ENCODE measurements at regions not wholly inside any gene's neighbourhood (a gene's known extent, or its start where the extent isn't known, plus 50 kb on each side); places are given as distances from the start of the nearest gene placed in this dataset.
A peak's percentile ranks its signal among the peaks of the same experiment; 100 is the strongest.

DNA sequence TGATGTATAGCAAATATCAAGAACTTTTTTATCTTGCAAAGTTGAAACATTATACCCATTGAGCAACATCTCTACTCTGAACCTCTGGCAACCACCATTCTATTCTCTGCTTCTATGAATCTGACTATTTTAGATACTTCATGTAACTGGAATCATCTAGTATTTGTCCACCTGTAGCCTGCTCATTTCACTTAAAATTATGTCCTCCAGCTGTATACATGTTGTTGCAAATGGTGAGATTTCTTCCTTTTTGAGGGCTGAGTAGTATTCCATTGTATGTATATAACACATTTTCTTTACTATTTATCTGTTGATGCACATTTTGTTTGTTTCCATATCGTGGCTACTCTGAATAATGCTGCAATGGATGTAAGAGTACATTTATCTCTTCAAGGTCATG, 476.3 kb upstream of the LRRC4C start:
- Histone ChIP-seq H2BK120ac (ENCODE audit: low read depth, low read length) (no peak overlapping the region), H3K4me3 (ENCODE audit: low read length) (no peak overlapping the region), H3K36me3 (ENCODE audit: control insufficient read depth, insufficient read depth, low read length) (no peaks in the 10 kb centered on the region), H2AK5ac (ENCODE audit: low read length) (no peak overlapping the region), H3K4me2 (ENCODE audit: low read length) (no peak overlapping the region), H3K4ac (ENCODE audit: low read depth, low read length) (no peak overlapping the region), H3K4me1 (ENCODE audit: control insufficient read depth, low read depth, low read length) (no peaks in the 10 kb centered on the region), H4K8ac (ENCODE audit: low read depth, low read length) (no peak overlapping the region), H3K23ac (ENCODE audit: low read length) (no peak overlapping the region), H3K9ac (ENCODE audit: low read length) (no peak overlapping the region), H3K27ac (ENCODE audit: low read depth, low read length) (no peak overlapping the region), H2BK5ac (ENCODE audit: low read length) (no peak overlapping the region), H2BK15ac (replicated peaks; ENCODE audit: low read depth) (no peak overlapping the region), H4K5ac (ENCODE audit: low read length) (no peak overlapping the region), H3K79me2 (ENCODE audit: control insufficient read depth, insufficient read depth, low read length) (no peaks in the 10 kb centered on the region), H3K18ac (ENCODE audit: low read length) (no peak overlapping the region), H3K79me1 (ENCODE audit: low read length) (no peaks in the 10 kb centered on the region), H3K56ac (ENCODE audit: low read length) (no peak overlapping the region), H3K27me3 (ENCODE audit: insufficient read depth, low read length, poor library complexity) (no peaks in the 10 kb centered on the region)
- no peak for DNase-seq
- WGBS (ENCODE audit: extremely low coverage, insufficient coverage, low lambda C conversion rate) = no CpG with 5 or more reads among the region's 1 CpG

DNA sequence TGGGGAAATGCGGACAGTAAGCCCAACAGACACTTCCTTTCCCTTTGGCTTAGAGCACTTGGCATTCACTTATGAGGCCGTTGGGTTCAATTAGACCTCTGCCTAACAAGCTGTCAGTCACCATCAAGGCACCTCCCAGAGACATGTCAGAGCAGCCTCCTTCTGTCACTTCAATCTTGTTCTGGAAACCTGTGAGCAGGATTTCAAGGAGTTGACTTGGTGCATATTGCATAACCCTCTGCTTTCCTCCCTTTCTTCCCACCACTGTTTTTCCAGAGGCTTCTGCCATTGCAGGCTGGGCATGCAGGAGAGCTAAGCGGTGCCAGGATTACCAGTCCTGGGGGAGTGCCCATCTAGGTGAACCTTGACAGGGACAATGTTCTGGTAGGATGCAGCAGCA, 484.2 kb upstream of the LRRC4C start:
- no peak overlapping the region for H3K27ac ChIP-seq (ENCODE audit: low read depth, low read length)

DNA sequence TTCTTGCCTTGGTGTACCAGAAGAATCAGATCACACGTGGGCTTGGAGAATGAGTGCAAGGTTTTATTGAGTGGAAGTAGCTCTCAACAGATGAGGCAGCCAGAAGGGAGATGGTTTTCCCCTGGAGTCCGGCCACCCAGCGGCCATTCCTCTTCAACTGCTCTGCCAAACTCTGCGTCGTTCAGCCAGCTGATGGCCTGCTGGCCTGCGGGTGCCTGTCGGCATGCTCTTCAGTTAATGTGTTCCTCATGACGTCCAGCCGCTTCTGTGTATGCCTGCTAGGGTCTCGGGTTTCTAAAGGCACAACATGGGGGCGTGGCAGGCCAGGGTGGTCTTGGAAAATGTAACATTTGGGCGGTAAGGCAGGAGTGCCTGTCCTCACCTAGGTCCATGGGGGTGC, 487.9 kb upstream of the LRRC4C start:
- no peak overlapping the region for H2BK5ac ChIP-seq (ENCODE audit: low read length)
- no peak for DNase-seq
- WGBS (ENCODE audit: extremely low coverage, insufficient coverage, low lambda C conversion rate) = no CpG with 5 or more reads among the region's 12 CpGs

More for the DNA sequence above, 484.2 kb upstream of the LRRC4C start:
- no peak for DNase-seq
- Histone ChIP-seq H2BK15ac (replicated peaks; ENCODE audit: low read depth) (no peak overlapping the region), H2AK5ac (ENCODE audit: low read length) (no peak overlapping the region), H3K9ac (ENCODE audit: low read length) (no peak overlapping the region), H3K4me1 (ENCODE audit: control insufficient read depth, low read depth, low read length) (no peaks in the 10 kb centered on the region), H2BK120ac (ENCODE audit: low read depth, low read length) (no peak overlapping the region), H3K36me3 (ENCODE audit: control insufficient read depth, insufficient read depth, low read length) (no peaks in the 10 kb centered on the region), H3K4ac (ENCODE audit: low read depth, low read length) (no peak overlapping the region), H3K79me1 (ENCODE audit: low read length) (no peaks in the 10 kb centered on the region), H3K23ac (ENCODE audit: low read length) (no peak overlapping the region), H2BK5ac (ENCODE audit: low read length) (no peak overlapping the region), H3K18ac (ENCODE audit: low read length) (no peak overlapping the region), H3K4me3 (ENCODE audit: low read length) (no peak overlapping the region), H3K79me2 (ENCODE audit: control insufficient read depth, insufficient read depth, low read length) (no peaks in the 10 kb centered on the region), H4K8ac (ENCODE audit: low read depth, low read length) (no peak overlapping the region), H3K27me3 (ENCODE audit: insufficient read depth, low read length, poor library complexity) (no peaks in the 10 kb centered on the region), H3K56ac (ENCODE audit: low read length) (no peak overlapping the region), H3K4me2 (ENCODE audit: low read length) (no peak overlapping the region), H4K5ac (ENCODE audit: low read length) (no peak overlapping the region)
- no CpG with 5 or more reads among the region's 3 CpGs for WGBS (ENCODE audit: extremely low coverage, insufficient coverage, low lambda C conversion rate)

DNA sequence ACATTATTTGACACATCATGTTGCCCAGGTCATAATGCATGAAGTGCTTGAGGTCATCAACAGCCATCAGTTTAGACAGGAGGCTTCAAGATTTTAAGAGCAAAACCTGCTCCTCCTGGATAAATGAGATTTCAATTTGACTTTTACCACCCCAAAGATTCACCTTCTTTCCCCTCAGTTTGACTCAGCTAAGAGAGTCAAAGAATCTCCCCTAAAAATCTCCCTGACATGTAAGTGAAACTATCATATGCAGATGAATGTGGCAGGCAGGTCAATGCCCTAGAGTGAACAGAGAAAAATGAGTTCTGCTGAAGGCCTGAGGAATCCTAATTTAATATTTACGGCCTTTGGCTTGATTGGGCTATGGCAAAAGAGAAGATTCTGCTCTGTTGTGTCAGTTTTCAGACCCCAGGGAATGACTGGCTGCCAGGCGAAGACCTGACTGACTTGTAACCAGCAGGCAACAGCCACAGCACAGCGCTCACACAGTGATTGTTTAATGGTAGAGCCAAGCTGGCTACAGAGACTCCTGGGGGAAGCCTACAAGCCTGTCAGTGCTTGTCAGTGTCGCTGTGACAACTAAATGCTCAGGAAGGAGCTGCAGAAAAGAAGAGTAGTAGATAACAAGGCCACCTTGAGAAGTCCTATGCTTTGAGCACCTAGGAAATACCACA, 491.2 kb upstream of the LRRC4C start:
- no CpG with 5 or more reads among the region's 4 CpGs for WGBS (ENCODE audit: extremely low coverage, insufficient coverage, low lambda C conversion rate)
- Histone ChIP-seq H3K27me3 (ENCODE audit: insufficient read depth, low read length, poor library complexity) (no peaks in the 10 kb centered on the region), H2AK5ac (ENCODE audit: low read length) (no peak overlapping the region), H3K79me1 (ENCODE audit: low read length) (no peaks in the 10 kb centered on the region), H2BK15ac (replicated peaks; ENCODE audit: low read depth) (no peak overlapping the region), H3K23ac (ENCODE audit: low read length) (no peak overlapping the region), H3K4me2 (ENCODE audit: low read length) (no peak overlapping the region), H3K56ac (ENCODE audit: low read length) (no peak overlapping the region), H3K79me2 (ENCODE audit: control insufficient read depth, insufficient read depth, low read length) (no peaks in the 10 kb centered on the region), H3K4ac (ENCODE audit: low read depth, low read length) (no peak overlapping the region), H4K5ac (ENCODE audit: low read length) (no peak overlapping the region), H4K8ac (ENCODE audit: low read depth, low read length) (no peak overlapping the region), H3K18ac (ENCODE audit: low read length) (no peak overlapping the region), H3K4me1 (ENCODE audit: control insufficient read depth, low read depth, low read length) (no peaks in the 10 kb centered on the region), H3K27ac (ENCODE audit: low read depth, low read length) (no peak overlapping the region), H2BK120ac (ENCODE audit: low read depth, low read length) (no peak overlapping the region), H3K36me3 (ENCODE audit: control insufficient read depth, insufficient read depth, low read length) (no peaks in the 10 kb centered on the region), H3K9ac (ENCODE audit: low read length) (no peak overlapping the region), H2BK5ac (ENCODE audit: low read length) (no peak overlapping the region), H3K4me3 (ENCODE audit: low read length) (no peak overlapping the region)
- peak; percentile 21 for DNase-seq

More for the DNA sequence above, 487.9 kb upstream of the LRRC4C start:
- H3K18ac ChIP-seq (ENCODE audit: low read length) = no peak overlapping the region
- no peak overlapping the region for H4K8ac ChIP-seq (ENCODE audit: low read depth, low read length)
- no peak overlapping the region for H3K23ac ChIP-seq (ENCODE audit: low read length)
- no peaks in the 10 kb centered on the region for H3K79me2 ChIP-seq (ENCODE audit: control insufficient read depth, insufficient read depth, low read length)
- H3K36me3 ChIP-seq (ENCODE audit: control insufficient read depth, insufficient read depth, low read length) = no peaks in the 10 kb centered on the region
- H3K27me3 ChIP-seq (ENCODE audit: insufficient read depth, low read length, poor library complexity) = no peaks in the 10 kb centered on the region
- H3K4ac ChIP-seq (ENCODE audit: low read depth, low read length) = no peak overlapping the region
- H2BK15ac ChIP-seq (replicated peaks; ENCODE audit: low read depth) = no peak overlapping the region
- no peak overlapping the region for H3K27ac ChIP-seq (ENCODE audit: low read depth, low read length)
- H3K79me1 ChIP-seq (ENCODE audit: low read length) = no peaks in the 10 kb centered on the region
- no peak overlapping the region for H2AK5ac ChIP-seq (ENCODE audit: low read length)
- no peak overlapping the region for H3K9ac ChIP-seq (ENCODE audit: low read length)
- H2BK120ac ChIP-seq (ENCODE audit: low read depth, low read length) = no peak overlapping the region
- no peak overlapping the region for H3K4me2 ChIP-seq (ENCODE audit: low read length)
- no peak overlapping the region for H3K4me3 ChIP-seq (ENCODE audit: low read length)
- no peaks in the 10 kb centered on the region for H3K4me1 ChIP-seq (ENCODE audit: control insufficient read depth, low read depth, low read length)
- no peak overlapping the region for H3K56ac ChIP-seq (ENCODE audit: low read length)
- no peak overlapping the region for H4K5ac ChIP-seq (ENCODE audit: low read length)

DNA sequence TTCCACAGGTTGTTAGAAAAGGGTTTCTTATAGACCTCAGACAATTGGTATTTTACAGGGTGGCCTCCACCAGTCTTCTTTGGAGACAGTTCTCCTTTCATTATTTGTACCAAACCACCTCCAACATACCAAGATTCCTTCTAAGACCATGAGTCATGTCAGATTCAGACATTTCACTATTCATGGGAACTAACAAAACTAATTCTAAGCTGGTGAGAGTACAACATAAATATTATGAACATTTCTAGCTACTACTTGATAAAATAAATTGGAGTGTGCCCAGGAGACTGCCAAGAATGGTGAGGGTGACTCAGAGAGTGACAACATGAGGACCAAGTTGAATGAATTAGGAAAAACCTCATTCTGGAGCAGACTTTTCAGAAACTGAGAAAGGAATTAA, 494.6 kb upstream of the LRRC4C start:
- Histone ChIP-seq H2AK5ac (ENCODE audit: low read length) (no peak overlapping the region), H4K8ac (ENCODE audit: low read depth, low read length) (no peak overlapping the region), H3K27ac (ENCODE audit: low read depth, low read length) (no peak overlapping the region)

DNA sequence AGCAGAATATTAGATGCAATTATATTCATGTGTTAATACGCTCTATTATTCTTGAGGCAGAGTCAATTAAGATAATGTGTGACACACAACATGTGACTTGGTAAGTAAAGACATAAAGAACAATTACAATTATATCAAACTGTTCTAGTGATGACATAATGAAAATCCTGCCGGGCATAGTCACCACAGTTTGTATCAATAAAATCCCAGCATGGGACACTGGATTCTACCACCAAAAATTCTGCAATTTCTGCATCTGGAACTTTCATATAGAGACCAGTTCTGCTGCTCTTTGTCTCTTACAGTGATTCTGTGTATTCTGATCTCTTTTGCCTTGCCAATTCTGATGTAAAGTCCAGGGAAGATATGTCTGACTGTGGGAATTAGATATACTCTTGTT, 495.6 kb upstream of the LRRC4C start:
- DNase-seq = no peak
- Histone ChIP-seq H3K4me2 (ENCODE audit: low read length) (no peak overlapping the region), H4K5ac (ENCODE audit: low read length) (no peak overlapping the region), H3K9ac (ENCODE audit: low read length) (no peak overlapping the region), H3K27ac (ENCODE audit: low read depth, low read length) (no peak overlapping the region), H2BK5ac (ENCODE audit: low read length) (no peak overlapping the region), H2BK120ac (ENCODE audit: low read depth, low read length) (no peak overlapping the region), H3K18ac (ENCODE audit: low read length) (no peak overlapping the region), H3K79me1 (ENCODE audit: low read length) (no peaks in the 10 kb centered on the region), H3K4me3 (ENCODE audit: low read length) (no peak overlapping the region), H3K36me3 (ENCODE audit: control insufficient read depth, insufficient read depth, low read length) (no peaks in the 10 kb centered on the region), H2BK15ac (replicated peaks; ENCODE audit: low read depth) (no peak overlapping the region), H3K4me1 (ENCODE audit: control insufficient read depth, low read depth, low read length) (no peaks in the 10 kb centered on the region), H3K79me2 (ENCODE audit: control insufficient read depth, insufficient read depth, low read length) (no peaks in the 10 kb centered on the region), H4K8ac (ENCODE audit: low read depth, low read length) (no peak overlapping the region), H3K23ac (ENCODE audit: low read length) (no peak overlapping the region), H2AK5ac (ENCODE audit: low read length) (no peak overlapping the region), H3K56ac (ENCODE audit: low read length) (no peak overlapping the region), H3K4ac (ENCODE audit: low read depth, low read length) (no peak overlapping the region), H3K27me3 (ENCODE audit: insufficient read depth, low read length, poor library complexity) (no peaks in the 10 kb centered on the region)
- no CpG with 5 or more reads among the region's 2 CpGs for WGBS (ENCODE audit: extremely low coverage, insufficient coverage, low lambda C conversion rate)

More for the DNA sequence above, 494.6 kb upstream of the LRRC4C start:
- no peak overlapping the region for H3K4ac ChIP-seq (ENCODE audit: low read depth, low read length)
- no peaks in the 10 kb centered on the region for H3K79me2 ChIP-seq (ENCODE audit: control insufficient read depth, insufficient read depth, low read length)
- no peak overlapping the region for H2BK15ac ChIP-seq (replicated peaks; ENCODE audit: low read depth)
- H3K36me3 ChIP-seq (ENCODE audit: control insufficient read depth, insufficient read depth, low read length) = no peaks in the 10 kb centered on the region
- no peak overlapping the region for H3K4me3 ChIP-seq (ENCODE audit: low read length)
- H2BK120ac ChIP-seq (ENCODE audit: low read depth, low read length) = no peak overlapping the region
- H3K4me1 ChIP-seq (ENCODE audit: control insufficient read depth, low read depth, low read length) = no peaks in the 10 kb centered on the region
- no peaks in the 10 kb centered on the region for H3K79me1 ChIP-seq (ENCODE audit: low read length)
- H3K23ac ChIP-seq (ENCODE audit: low read length) = no peak overlapping the region
- H3K56ac ChIP-seq (ENCODE audit: low read length) = no peak overlapping the region
- no peak overlapping the region for H2BK5ac ChIP-seq (ENCODE audit: low read length)
- no peaks in the 10 kb centered on the region for H3K27me3 ChIP-seq (ENCODE audit: insufficient read depth, low read length, poor library complexity)
- no peak overlapping the region for H4K5ac ChIP-seq (ENCODE audit: low read length)
- H3K4me2 ChIP-seq (ENCODE audit: low read length) = no peak overlapping the region
- no peak for DNase-seq
- H3K9ac ChIP-seq (ENCODE audit: low read length) = no peak overlapping the region
- H3K18ac ChIP-seq (ENCODE audit: low read length) = no peak overlapping the region
